ENCODE measurements at regions not wholly inside any gene's neighbourhood (a gene's known extent, or its start where the extent isn't known, plus 50 kb on each side); places are given as distances from the start of the nearest gene placed in this dataset.

DNA sequence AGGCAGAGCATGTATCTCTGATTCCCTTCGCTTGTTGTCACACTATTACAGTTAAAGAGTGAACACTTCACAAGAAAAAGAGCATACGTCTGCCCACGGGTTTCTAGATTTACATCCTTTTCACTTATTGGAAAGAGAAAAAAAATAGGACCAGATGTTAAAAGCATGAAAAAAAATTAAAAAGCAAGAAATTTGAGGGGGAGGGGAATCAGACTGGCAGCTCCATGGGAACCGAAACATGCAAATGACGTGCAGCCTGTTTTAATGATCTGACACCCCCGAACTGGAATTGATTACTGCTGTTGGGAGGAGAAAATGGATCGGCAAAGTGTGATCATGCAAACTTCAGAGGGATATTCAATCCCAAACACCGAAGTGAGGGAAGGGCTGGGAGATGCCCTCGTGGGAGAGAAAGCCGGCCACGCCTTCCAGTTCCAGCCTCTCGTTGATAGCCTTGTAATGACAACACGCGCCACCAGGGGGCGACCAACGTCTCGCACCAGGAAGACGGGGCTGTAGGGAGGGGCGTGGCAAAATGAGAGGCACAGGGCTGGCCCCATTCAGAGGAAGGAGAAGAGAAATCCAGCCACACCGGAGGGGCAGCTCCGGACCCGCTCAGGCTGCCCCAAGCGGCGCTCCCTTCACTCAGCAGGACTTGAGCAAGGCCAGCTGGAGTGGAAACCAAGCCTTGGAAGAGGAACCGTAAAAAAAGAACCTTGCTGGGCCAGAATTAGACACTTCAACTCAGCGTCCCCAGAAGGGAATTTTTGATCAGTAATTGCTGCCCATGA, 53.8 kb upstream of the SYT13 start:
- TF ChIP-seq, protein P1, sequence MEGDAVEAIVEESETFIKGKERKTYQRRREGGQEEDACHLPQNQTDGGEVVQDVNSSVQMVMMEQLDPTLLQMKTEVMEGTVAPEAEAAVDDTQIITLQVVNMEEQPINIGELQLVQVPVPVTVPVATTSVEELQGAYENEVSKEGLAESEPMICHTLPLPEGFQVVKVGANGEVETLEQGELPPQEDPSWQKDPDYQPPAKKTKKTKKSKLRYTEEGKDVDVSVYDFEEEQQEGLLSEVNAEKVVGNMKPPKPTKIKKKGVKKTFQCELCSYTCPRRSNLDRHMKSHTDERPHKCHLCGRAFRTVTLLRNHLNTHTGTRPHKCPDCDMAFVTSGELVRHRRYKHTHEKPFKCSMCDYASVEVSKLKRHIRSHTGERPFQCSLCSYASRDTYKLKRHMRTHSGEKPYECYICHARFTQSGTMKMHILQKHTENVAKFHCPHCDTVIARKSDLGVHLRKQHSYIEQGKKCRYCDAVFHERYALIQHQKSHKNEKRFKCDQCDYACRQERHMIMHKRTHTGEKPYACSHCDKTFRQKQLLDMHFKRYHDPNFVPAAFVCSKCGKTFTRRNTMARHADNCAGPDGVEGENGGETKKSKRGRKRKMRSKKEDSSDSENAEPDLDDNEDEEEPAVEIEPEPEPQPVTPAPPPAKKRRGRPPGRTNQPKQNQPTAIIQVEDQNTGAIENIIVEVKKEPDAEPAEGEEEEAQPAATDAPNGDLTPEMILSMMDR (conservative IDR thresholded peaks at IDR 0.05; ENCODE audit: low read depth in 2 of 2), result peak; percentile 83 to 92
- no peak for TF ChIP-seq EZH2phosphoT487 (IDR thresholded peaks at IDR 0.05; ENCODE audit: unreplicated experiment)
- no peak for TF ChIP-seq POLR2AphosphoS5 (IDR thresholded peaks at IDR 0.05; ENCODE audit: low read depth)
- TF ChIP-seq EZH2 (IDR thresholded peaks at IDR 0.05; ENCODE audit: low read depth, unreplicated experiment), result no peak
- TF ChIP-seq REST (IDR thresholded peaks at IDR 0.05; ENCODE audit: unreplicated experiment), result no peak
- TF ChIP-seq STAT1 (IDR thresholded peaks at IDR 0.05; ENCODE audit: unreplicated experiment), result no peak
- no peak for TF ChIP-seq JUNB (IDR thresholded peaks at IDR 0.05; ENCODE audit: unreplicated experiment)
- no peak for TF ChIP-seq CREB1 (CRISPR knock-in tag; IDR thresholded peaks at IDR 0.05; ENCODE audit: low read depth)
- TF ChIP-seq ETS1 (IDR thresholded peaks at IDR 0.05), result no peak
- TF ChIP-seq ZNF331 (CRISPR knock-in tag; IDR thresholded peaks at IDR 0.05; ENCODE audit: low read depth), result no peak
- TF ChIP-seq NANOG (IDR thresholded peaks at IDR 0.05; ENCODE audit: borderline replicate concordance), result no peak

Data from GM23338 (cell line).